HEK293T (cell line): ENCODE measurements at regions not wholly inside any gene's neighbourhood (a gene's known extent, or its start where the extent isn't known, plus 50 kb on each side); places are given as distances from the start of the nearest gene placed in this dataset.

Experiments used
- FOXM1 ChIP-seq: fragments of 450-650 bp; IDR thresholded peaks from 2 replicates; pipeline ENCODE4 v1.6.1; 2017; ENCODE audit warnings: mild to moderate bottlenecking, borderline replicate concordance
- NFRKB ChIP-seq: fragments of 450-650 bp; IDR thresholded peaks from 2 replicates; pipeline ENCODE4 v1.6.1; 2016; ENCODE audit warnings: mild to moderate bottlenecking, moderate library complexity

DNA sequence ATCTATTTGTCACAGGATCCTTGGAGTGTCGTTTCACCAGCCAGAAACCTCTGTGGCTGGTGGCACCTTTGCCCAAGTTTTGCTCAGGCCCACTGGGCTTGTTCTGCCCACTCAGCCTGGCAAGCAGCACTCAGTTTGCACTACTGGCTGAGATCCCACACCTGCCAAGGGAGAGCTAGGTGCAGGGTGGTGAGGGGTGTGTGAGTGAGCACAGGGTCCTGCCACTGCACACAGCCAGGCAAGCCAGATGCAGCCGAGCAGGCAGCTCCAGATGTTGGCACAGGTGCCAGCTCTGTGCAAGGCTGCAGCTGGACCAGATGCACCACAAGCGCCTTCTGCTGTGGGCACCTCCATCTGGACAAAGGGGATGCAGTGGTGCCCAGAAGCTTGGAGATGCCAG, 281.7 kb upstream of the UBE2E3 start:
- TF ChIP-seq FOXM1 (no peak), NFRKB (no peak)
